Spleen (tissue), 11 donors: ENCODE measurements at regions not wholly inside any gene's neighbourhood (a gene's known extent, or its start where the extent isn't known, plus 50 kb on each side); places are given as distances from the start of the nearest gene placed in this dataset.

Source experiments
- DNase-seq: peaks from one replicate; pipeline ENCODE4 v3.0.0-alpha.2; 2020
- H3K27ac ChIP-seq, 8 donors: fragments of 200-600 bp; sonication (generic) in 7 of 8; 1 replicate in 4 of 8; 2 replicates in 4 of 8; pipeline versions ENCODE4 v1.5.0 to v1.8.0; 2016 to 2021; ENCODE audit warnings: inconsistent platforms in 4 of 8, mild to moderate bottlenecking in 4 of 8, moderate library complexity in 1 of 8
- H3K27me3 ChIP-seq, 7 donors: fragments of 200-600 bp; sonication (generic) in 6 of 7; replicated peaks in 1 of 7; 1 replicate in 4 of 7; 2 replicates in 3 of 7; pipeline versions ENCODE4 v1.5.0 to v1.8.0; 2016 to 2021; ENCODE audit warnings: inconsistent platforms in 3 of 7, mild to moderate bottlenecking in 1 of 7
- H3K36me3 ChIP-seq, 6 donors: fragments of 200-600 bp; sonication (generic) in 5 of 6; 1 replicate in 4 of 6; 2 replicates in 2 of 6; pipeline versions ENCODE4 v1.5.0 to v1.8.0; 2016 to 2021; ENCODE audit warnings: inconsistent platforms in 2 of 6
- H3K4me1 ChIP-seq, 6 donors: fragments of 200-600 bp; sonication (generic) in 5 of 6; 1 replicate in 3 of 6; 2 replicates in 3 of 6; pipeline versions ENCODE4 v1.5.0 to v1.8.0; 2016 to 2021; ENCODE audit warnings: inconsistent platforms in 3 of 6
- H3K4me3 ChIP-seq, 8 donors: fragments of 200-600 bp; sonication (generic) in 7 of 8; 1 replicate in 4 of 8; 2 replicates in 4 of 8; pipeline versions ENCODE4 v1.5.0 to v1.8.0; 2016 to 2021; ENCODE audit warnings: inconsistent platforms in 4 of 8, mild to moderate bottlenecking in 4 of 8, moderate library complexity in 2 of 8
- H3K9me3 ChIP-seq, 8 donors: fragments of 200-600 bp; sonication (generic) in 7 of 8; 1 replicate in 4 of 8; 2 replicates in 4 of 8; pipeline versions ENCODE4 v1.5.0 to v1.8.0; 2016 to 2021; ENCODE audit warnings: inconsistent platforms in 4 of 8
- POLR2A ChIP-seq, 3 donors: fragments of 450-650 bp; IDR thresholded peaks; one replicate each; pipeline ENCODE4 v1.5.1; 2017; ENCODE audit warnings: antibody characterized with exemption in 3 of 3, mild to moderate bottlenecking in 1 of 3
- POLR2AphosphoS5 ChIP-seq, 3 donors: sonication (generic); formaldehyde crosslinking; IDR thresholded peaks; one replicate each; pipeline ENCODE4 v1.5.1; 2017; ENCODE audit warnings: antibody characterized with exemption in 3 of 3
- WGBS, 5 donors: extraction: QIAGEN DNeasy Blood & Tissue Kit in 3 of 5; methylation state at CpG; one replicate each; pipeline versions ENCODE4 v1.1.5 to v1.1.7; 2013 to 2018; 5-methylcytosine and 5-hydroxymethylcytosine counted together
- intact Hi-C: fragments of 100-400 bp; cut with DNase I; formaldehyde crosslinking; loops from one replicate; pipeline ENCODE4 v1.15.0; 2023; ENCODE audit warnings: low total_unique reads
- TF ChIP-seq, protein P1 (sequence below), 11 experiments: fragments of 200-600 bp in 7 of 11; fragments of 450-650 bp in 4 of 11; sonication (generic) in 4 of 11; IDR thresholded peaks in 8 of 11; conservative IDR thresholded peaks in 3 of 11; 1 replicate in 7 of 11; 2 replicates in 4 of 11; pipeline versions ENCODE4 v1.4.0 to v1.8.0; 2016 to 2021; ENCODE audit warnings: antibody characterized with exemption in 11 of 11, inconsistent platforms in 4 of 11, mild to moderate bottlenecking in 1 of 11
- donor health status: healthy with polysubstance abuse.
- donor health status: DM: no; HTN: no; CAD: no; lungs with moderate emphysema.
- donor health status: DM: no; HTN: no; CAD: no.
- donor health status: Bipolar disorder and iron deficiency.
- donor health status: healthy.
- donor health status: DM: no; HTN: no; CAD: no.
- donor health status: DM: yes; HTN: yes; CAD: no.

DNA sequence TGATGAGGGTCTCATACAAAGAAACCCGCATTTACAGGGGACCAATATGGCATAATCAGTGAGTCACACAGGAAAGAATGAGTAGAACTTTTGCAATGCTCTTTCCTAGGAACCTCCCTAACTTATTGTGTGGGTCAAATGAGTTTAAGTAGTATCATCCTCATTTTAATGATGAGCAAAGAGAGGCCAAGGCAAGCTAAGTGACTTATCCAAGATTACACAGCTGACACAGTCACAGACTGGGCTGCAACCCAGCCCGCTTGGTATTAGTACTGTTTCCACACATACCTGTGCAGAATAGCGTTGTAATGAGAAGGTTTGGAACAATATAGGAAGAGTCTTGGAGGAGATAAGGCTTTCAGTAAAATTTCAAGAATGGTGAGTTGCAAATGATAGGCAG is 91.0 kb upstream of the PPP1R2C start:
- TF ChIP-seq, protein P1, sequence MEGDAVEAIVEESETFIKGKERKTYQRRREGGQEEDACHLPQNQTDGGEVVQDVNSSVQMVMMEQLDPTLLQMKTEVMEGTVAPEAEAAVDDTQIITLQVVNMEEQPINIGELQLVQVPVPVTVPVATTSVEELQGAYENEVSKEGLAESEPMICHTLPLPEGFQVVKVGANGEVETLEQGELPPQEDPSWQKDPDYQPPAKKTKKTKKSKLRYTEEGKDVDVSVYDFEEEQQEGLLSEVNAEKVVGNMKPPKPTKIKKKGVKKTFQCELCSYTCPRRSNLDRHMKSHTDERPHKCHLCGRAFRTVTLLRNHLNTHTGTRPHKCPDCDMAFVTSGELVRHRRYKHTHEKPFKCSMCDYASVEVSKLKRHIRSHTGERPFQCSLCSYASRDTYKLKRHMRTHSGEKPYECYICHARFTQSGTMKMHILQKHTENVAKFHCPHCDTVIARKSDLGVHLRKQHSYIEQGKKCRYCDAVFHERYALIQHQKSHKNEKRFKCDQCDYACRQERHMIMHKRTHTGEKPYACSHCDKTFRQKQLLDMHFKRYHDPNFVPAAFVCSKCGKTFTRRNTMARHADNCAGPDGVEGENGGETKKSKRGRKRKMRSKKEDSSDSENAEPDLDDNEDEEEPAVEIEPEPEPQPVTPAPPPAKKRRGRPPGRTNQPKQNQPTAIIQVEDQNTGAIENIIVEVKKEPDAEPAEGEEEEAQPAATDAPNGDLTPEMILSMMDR (IDR thresholded peaks at IDR 0.05 in 8 of 11, conservative IDR thresholded peaks at IDR 0.05 in 3 of 11), result no peak
- TF ChIP-seq POLR2A (IDR thresholded peaks at IDR 0.05) (no peak), POLR2AphosphoS5 (IDR thresholded peaks at IDR 0.05) (no peak)
- Histone ChIP-seq H3K9me3 (no peaks in the 10 kb centered on the region), H3K4me1 (no peaks in the 10 kb centered on the region), H3K4me3 (no peak overlapping the region), H3K36me3 (no peaks in the 10 kb centered on the region), H3K27me3 (no peaks in the 10 kb centered on the region), H3K27ac (no peak overlapping the region)
- intact Hi-C loops, result no loop called here
- 79 to 98% (median 84%) methylated on average over 3 of the region's 3 CpGs for WGBS, 5 donors
- DNase-seq, result no peak

DNA sequence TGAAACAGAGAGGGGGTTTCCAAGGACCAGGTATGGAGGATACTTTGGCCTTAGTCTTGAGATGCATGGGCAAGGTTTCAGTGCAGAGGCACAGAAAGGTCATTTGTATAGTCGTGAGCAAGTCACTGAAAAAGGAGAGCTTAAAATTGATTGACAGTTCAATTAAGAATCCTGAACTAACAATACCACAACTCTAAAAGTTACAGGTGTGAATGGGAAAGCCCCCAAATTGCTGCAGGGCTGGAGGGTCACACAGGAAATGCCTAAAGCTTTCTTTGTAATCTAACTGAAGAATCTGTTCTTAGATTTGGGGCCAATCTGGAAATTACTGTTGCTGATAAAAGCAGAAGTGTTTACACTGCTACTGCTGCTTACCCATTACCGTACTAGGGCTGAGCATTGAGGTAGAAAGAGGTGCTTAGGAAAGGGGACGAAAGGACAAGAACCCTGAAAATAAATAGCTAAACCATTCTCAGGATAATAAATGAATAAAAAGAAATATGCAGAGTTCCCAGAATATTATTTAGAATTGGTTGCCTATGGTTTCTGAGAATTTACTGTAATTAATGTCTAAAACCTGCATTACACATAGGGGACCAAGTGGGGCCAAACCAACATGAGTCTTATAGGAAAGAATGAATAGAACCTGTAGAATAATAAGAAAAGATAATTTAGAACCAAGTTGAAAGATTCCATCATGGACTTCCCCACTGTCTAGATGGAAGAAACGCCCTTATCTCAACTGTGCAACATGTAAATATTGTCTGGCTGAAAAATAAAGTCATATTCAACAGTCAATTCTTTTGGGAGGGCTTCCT is 91.9 kb upstream of the PPP1R2C start:
- no peak overlapping the region for H3K4me3 ChIP-seq
- no peak overlapping the region for H3K27ac ChIP-seq
- DNase-seq, result no peak
- H3K4me1 ChIP-seq, result no peaks in the 10 kb centered on the region
- no peaks in the 10 kb centered on the region for H3K9me3 ChIP-seq
- H3K36me3 ChIP-seq, result no peaks in the 10 kb centered on the region
- TF ChIP-seq POLR2AphosphoS5 (IDR thresholded peaks at IDR 0.05) (no peak), POLR2A (IDR thresholded peaks at IDR 0.05) (no peak)
- TF ChIP-seq, protein P1 (IDR thresholded peaks at IDR 0.05 in 8 of 11, conservative IDR thresholded peaks at IDR 0.05 in 3 of 11), result no peak
- WGBS, 5 donors, result 52 to 68% (median 58%) methylated on average over 4 of the region's 4 CpGs
- intact Hi-C loops, result no loop called here
- no peaks in the 10 kb centered on the region for H3K27me3 ChIP-seq

DNA sequence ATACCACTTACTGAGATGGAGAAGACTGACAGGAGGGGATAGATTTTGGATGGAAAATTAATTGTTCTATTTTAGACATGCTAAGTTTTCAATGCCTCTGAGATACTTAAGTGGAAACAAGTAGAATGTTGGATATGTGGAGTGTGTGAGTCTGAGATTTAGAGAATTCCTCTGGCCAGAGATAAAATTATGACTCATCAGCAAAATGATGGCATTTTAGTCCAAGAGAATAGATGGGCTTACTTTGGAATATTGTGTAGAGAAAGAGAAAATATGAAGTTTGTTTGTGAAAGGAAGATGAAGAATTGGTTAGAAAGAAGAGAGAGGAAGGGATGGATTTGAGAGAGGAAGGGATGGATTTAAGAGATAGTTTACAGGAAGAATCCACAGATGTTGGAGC is 108.6 kb upstream of the PPP1R2C start:
- Histone ChIP-seq H3K27ac (no peak overlapping the region), H3K36me3 (no peaks in the 10 kb centered on the region), H3K9me3 (no peaks in the 10 kb centered on the region), H3K4me3 (no peak overlapping the region), H3K27me3 (no peaks in the 10 kb centered on the region), H3K4me1 (no peaks in the 10 kb centered on the region)
- TF ChIP-seq POLR2AphosphoS5 (IDR thresholded peaks at IDR 0.05) (no peak), POLR2A (IDR thresholded peaks at IDR 0.05) (no peak)
- TF ChIP-seq, protein P1 (IDR thresholded peaks at IDR 0.05 in 8 of 11, conservative IDR thresholded peaks at IDR 0.05 in 3 of 11), result no peak
- DNase-seq, result no peak
- intact Hi-C loops, result no loop called here

DNA sequence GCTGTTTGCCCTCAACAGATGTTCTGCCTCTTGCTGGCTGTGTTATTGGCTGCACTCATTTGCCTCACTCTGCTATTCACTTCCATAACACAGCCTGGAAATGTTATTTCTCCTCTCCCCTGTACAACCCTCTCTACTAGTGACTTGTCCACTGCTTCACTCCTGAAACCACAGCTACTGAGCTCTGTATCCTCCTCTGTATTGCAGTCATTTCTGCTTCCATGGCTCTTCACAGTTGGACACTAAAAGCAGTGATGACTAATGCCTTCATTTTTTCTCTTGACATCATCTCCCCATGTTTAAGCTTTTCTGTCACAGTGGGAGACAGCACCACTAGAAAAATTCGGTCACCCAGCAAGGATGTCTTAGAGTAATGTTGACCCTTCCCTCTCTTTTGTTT is 123.0 kb upstream of the PPP1R2C start:
- intact Hi-C loops, result no loop called here
- Histone ChIP-seq H3K9me3 (no peaks in the 10 kb centered on the region), H3K36me3 (no peaks in the 10 kb centered on the region), H3K27ac (no peak overlapping the region), H3K4me1 (no peaks in the 10 kb centered on the region), H3K4me3 (no peak overlapping the region), H3K27me3 (peaks cover 0 to 6% (median 0%) of the 10 kb centered on the region in 7 donors)
- WGBS, 5 donors, result 35 to 87% (median 61%) methylated on average over 1 of the region's 1 CpG
- no peak for TF ChIP-seq POLR2A (IDR thresholded peaks at IDR 0.05)
- TF ChIP-seq, protein P1 (IDR thresholded peaks at IDR 0.05 in 8 of 11, conservative IDR thresholded peaks at IDR 0.05 in 3 of 11), result no peak
- no peak for TF ChIP-seq POLR2AphosphoS5 (IDR thresholded peaks at IDR 0.05)
- no peak for DNase-seq
